Stimulated activated CD8-positive, alpha-beta memory T cell treated with anti-CD3 and anti-CD28 coated beads, Interleukin-7, amount 100 ng/mL, for 48 hours (primary cell): ENCODE measurements at regions not wholly inside any gene's neighbourhood (a gene's known extent, or its start where the extent isn't known, plus 50 kb on each side); places are given as distances from the start of the nearest gene placed in this dataset.
"Not testable (repeated sequence)": the region's sequence is repeated elsewhere in the genome, so short reads cannot be mapped to it uniquely, and the experiment has no call there.

Experiments used
- DNase-seq, 2 donors: peaks; one replicate each; pipeline ENCODE4 v3.0.0-alpha.2; 2020; ENCODE audit warnings: low read depth in 1 of 2; ENCODE audit errors: extremely low read depth in 1 of 2

DNA sequence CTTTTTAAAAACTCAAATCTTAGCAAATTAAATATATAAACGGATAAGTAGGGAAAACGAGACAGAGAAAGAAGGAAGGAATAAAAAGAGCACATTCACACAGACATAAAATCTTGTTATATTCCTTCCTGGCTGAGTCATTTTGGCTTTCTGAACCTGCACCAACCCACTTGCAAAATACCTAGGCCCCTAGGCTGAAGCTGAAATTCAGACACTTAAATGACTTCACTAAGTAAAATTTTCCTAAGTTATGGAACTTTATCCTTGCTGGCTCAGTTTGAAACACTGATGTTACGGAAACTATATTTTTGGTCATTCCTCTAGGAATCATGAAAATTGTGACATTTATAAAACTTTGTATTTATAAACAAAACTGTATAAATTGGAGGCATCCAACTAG is 462.8 kb upstream of the NFIA start:
- no peak for DNase-seq

GRCh38 chr1:60615666-60616065 is 466.7 kb upstream of the NFIA start:
- DNase-seq = no peak

DNA sequence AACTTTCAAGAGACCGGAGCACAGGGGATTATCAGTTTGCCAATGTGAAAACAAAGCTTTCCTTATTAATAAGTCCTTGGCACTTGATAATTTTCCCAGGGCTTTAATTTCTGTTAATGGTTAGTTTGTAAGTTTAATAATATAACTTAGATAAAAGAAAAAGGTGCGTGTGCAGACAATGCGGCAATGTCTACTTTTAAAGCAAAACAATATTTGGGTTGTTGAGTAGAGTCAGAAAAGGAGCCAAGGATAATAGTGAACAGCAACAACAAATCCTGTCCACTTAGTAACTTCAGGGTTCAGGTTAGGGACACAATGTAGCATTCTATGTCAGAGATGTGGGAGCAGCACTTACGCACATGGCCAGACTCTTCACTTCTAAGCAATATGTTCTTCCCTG is 469.6 kb upstream of the NFIA start:
- no peak for DNase-seq

GRCh38 chr1:60606921-60607320 is 475.4 kb upstream of the NFIA start:
- not testable (repeated sequence) for DNase-seq

- DNase-seq = no peak
Observed at GRCh38 chr1:60600532-60600931, 481.8 kb upstream of the NFIA start.

DNA sequence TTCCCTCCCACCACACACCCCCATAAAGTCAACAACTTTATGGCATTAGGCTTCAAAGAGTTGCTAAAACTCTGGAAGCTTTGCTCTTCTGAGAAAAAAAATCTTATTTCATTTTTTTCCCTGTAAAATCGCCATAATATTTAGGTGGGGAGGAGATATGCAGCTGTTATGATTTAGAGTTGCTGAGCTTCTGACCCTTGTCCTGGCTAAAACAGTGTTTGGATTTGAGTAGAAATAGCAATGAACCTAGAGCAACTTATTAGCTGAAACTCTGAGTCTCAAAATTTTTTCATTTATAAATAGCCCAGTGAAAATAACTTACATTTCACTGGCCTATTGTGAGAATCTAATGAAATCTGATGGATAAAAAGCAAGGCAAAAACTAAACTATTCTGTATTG is 482.8 kb upstream of the NFIA start:
- DNase-seq = no peak

- no peak for DNase-seq
Observed at GRCh38 chr1:60598041-60598910, 484.1 kb upstream of the NFIA start.

DNA sequence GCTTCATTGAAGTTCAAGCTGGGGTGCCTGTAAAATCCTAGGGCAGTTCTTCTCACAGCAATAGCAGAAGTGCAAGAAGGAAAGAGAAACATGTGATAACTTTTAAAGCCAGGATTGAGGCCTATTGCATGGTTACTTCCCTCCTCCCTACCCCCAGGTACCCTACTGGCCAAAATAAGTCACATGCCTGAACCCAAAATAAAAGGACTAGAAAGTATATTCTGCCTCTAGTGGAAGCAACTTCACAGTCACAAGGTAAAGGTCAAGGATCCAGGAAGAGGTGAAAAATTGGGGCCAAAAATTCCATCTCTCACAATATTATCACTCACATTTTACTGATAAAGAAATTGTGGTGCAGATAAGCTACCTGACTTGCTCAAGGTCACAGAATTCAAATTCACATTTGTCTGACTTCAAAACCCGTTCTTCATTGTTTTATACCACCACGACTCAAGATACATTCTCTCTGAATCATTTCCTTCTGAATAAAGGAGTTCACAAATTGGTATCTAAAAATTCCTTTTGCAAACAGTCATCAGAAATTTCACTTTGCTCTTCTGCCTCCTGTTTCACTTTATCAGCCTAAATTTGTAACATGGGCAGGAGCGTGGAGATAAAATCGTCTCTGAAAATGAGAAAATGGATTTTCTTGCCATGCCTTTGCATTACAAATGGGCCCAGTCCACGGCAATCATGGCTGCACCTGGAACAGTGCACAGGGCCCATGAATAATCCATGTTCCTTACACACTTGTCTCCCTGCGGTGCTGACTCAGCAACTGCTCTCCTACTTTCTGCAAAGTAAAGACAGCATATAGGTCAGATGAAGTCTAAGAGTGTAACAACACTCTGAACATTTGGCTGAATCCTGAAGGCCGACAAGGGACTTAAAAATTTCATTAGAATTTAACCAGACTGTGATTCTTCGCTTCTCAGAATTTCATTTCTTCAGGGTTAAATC is 485.3 kb upstream of the NFIA start:
- no peak for DNase-seq

- no peak for DNase-seq
Observed at GRCh38 chr1:60591583-60591982, 490.8 kb upstream of the NFIA start.

DNA sequence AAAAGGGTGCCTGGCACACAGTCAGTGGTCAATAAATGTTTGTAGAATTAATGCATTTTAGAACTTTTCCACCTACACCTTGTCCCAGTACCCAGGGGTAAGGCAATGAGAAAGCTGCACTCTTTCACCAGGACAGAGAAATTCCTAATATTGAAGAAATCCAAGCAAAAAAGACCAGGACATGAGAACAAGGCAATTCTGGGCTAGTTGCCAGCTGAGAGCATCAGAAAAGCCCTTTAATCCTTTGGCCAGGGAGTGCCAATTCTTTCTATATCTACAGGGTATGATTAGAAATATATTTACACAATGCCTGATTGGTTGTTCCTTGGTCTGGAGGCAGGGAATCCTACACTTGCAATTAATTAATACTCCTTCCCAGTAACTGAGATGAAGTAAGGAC is 492.4 kb upstream of the NFIA start:
- DNase-seq = no peak

DNA sequence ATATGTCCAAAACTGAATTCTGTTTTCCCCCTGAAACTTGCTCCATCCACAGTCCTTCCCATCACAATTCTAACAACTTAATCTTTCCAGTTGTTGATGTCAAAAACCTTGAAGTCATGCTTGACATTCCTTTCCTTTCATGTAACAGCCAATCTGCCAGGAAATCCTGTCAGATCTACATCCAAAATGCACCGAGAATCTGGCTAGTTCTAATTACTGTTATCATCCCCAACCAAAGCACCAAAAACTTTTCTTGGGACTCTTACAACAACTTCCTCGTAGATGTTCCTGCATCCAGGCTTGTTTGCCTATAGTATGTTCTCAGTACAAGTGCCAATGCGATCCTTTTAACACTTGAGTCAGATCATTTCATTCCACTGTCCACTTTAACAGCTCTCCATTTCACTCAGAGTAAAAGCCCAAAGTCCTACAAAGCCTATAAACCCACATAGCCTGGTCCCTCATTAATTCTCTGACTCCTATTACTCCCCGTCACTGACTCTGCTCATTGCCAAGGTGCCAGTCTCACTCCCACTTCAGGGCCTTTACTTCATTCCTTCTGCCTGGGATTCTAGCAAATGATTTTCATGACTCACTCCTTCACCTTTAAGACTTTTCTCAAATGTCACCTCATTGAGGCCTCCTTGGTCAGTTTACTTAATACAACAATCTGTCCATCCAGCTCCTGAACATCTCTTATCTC is 493.2 kb upstream of the NFIA start:
- DNase-seq = no peak

DNA sequence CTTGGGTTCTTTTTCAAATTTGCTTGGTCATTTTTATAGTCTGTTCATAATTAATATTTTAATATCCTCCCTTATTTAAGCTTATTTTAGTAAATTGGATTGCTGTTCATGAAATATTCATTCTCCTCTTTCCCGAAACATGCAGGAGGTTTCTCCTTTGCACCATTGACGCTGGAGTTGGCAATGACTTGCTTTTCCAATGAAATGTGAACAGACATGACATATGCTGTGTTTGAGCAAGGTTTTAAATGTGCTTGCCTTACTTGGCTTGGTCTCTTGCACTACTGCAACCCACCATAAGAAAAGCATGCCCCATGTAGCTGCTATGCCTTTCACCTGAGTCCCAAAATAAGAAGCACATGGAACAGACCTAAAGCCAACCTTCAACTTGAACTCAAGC is 498.0 kb upstream of the NFIA start:
- no peak for DNase-seq

GRCh38 chr1:60583696-60584095 is 498.7 kb upstream of the NFIA start:
- DNase-seq = no peak

GRCh38 chr1:60581455-60582220 is 500.7 kb upstream of the NFIA start:
- DNase-seq = no peak

DNA sequence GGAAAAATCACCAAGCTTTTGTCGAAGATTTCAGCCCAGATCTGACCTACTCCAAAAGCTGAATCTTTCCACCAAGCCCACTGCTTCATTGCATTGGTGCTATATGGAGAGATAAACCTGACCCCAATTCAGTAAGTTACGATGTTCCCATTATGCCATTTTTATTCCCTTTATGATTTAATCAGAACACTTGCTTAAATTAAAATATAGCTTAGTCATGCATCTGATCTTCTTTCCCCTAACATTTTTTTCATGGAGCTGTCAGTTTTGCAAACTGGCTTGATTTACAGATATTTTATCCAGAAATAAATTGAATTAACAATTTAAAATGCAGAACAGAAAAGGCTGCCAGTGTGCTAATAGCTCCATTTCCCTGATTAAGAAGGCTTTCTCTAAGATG is 503.5 kb upstream of the C1orf87 start:
- DNase-seq = no peak

GRCh38 chr1:60575326-60575977 is 501.9 kb upstream of the C1orf87 start:
- no peak for DNase-seq

GRCh38 chr1:60573726-60574409 is 500.3 kb upstream of the C1orf87 start:
- DNase-seq = no peak

- no peak for DNase-seq
Observed at GRCh38 chr1:60573121-60573520, 499.6 kb upstream of the C1orf87 start.

GRCh38 chr1:60572378-60572777 is 498.8 kb upstream of the C1orf87 start:
- DNase-seq = no peak
